Adrenal gland (tissue), 5 donors: ENCODE measurements at regions not wholly inside any gene's neighbourhood (a gene's known extent, or its start where the extent isn't known, plus 50 kb on each side); places are given as distances from the start of the nearest gene placed in this dataset.

ENCODE experiments used
- POLR2A ChIP-seq, 2 donors: fragments of 450-650 bp; IDR thresholded peaks; one replicate each; pipeline ENCODE4 v1.6.1; 2017; ENCODE audit warnings: antibody characterized with exemption in 2 of 2, mild to moderate bottlenecking in 2 of 2, moderate library complexity in 1 of 2
- TF ChIP-seq, protein P1 (sequence below), 6 experiments: fragments of 450-650 bp in 4 of 6; fragments of 200-600 bp in 2 of 6; sonication (generic) in 1 of 6; IDR thresholded peaks; 1 replicate in 5 of 6; 2 replicates in 1 of 6; pipeline versions ENCODE4 v1.5.1 to v1.8.0; 2016 to 2021; ENCODE audit warnings: antibody characterized with exemption in 6 of 6, mild to moderate bottlenecking in 2 of 6, moderate library complexity in 1 of 6
- donor health status: DM: no; HTN: no; CAD: no.

DNA sequence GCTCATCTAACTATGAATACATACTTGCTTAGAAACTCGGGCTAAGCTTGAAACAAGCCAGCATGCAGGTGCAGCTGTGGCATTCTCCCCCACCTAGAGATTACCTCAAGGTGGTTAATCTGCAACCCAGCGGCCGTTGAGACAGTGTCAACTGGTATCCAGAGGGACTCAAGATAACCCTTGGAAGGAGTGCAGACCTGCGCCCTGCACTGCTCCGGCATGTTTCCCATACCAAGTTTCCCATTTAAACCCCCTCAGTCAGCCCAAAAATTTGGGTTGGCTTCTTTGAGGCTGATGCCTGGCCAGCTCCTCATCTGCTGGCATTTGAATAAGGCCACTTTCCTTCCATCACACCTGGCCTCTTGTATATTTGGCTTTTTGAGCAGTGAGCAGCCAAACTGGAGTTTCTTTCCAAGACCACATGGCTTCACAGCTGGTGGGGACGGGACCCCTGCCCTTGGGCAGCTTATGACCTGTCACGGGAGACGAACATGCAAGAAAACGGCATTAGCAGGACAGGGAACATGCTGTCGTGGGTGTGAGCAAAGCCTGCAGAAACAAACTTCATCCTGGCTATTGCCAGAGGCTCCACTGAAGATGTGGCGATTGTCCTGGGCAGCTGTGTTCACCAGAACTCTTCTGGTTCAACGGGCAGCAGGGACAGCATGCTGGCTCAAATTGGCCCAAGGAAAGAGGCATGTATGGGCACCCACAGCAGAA is 98.2 kb downstream of the PLXNA1 start:
- TF ChIP-seq, protein P1, sequence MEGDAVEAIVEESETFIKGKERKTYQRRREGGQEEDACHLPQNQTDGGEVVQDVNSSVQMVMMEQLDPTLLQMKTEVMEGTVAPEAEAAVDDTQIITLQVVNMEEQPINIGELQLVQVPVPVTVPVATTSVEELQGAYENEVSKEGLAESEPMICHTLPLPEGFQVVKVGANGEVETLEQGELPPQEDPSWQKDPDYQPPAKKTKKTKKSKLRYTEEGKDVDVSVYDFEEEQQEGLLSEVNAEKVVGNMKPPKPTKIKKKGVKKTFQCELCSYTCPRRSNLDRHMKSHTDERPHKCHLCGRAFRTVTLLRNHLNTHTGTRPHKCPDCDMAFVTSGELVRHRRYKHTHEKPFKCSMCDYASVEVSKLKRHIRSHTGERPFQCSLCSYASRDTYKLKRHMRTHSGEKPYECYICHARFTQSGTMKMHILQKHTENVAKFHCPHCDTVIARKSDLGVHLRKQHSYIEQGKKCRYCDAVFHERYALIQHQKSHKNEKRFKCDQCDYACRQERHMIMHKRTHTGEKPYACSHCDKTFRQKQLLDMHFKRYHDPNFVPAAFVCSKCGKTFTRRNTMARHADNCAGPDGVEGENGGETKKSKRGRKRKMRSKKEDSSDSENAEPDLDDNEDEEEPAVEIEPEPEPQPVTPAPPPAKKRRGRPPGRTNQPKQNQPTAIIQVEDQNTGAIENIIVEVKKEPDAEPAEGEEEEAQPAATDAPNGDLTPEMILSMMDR (IDR thresholded peaks at IDR 0.05): no peak
- TF ChIP-seq POLR2A (IDR thresholded peaks at IDR 0.05): no peak
